ENCODE measurements at regions not wholly inside any gene's neighbourhood (a gene's known extent, or its start where the extent isn't known, plus 50 kb on each side); places are given as distances from the start of the nearest gene placed in this dataset.

- TF ChIP-seq MAFK (IDR thresholded peaks at IDR 0.05; ENCODE audit: partially characterized antibody) (no peak), POLR2A (IDR thresholded peaks at IDR 0.05; ENCODE audit: low read length) (no peak)
Measured at GRCh38 chr14:85257287-85257686, 272.7 kb upstream of the FLRT2 start.
